ENCODE measurements at regions not wholly inside any gene's neighbourhood (a gene's known extent, or its start where the extent isn't known, plus 50 kb on each side); places are given as distances from the start of the nearest gene placed in this dataset.
A peak's percentile ranks its signal among the peaks of the same experiment; 100 is the strongest.
"Not testable (repeated sequence)": the region's sequence is repeated elsewhere in the genome, so short reads cannot be mapped to it uniquely, and the experiment has no call there.

GRCh38 chr7:69365651-69366192 is 232.6 kb upstream of the AUTS2 start:
- DNase-seq = peak; percentile 89

DNA sequence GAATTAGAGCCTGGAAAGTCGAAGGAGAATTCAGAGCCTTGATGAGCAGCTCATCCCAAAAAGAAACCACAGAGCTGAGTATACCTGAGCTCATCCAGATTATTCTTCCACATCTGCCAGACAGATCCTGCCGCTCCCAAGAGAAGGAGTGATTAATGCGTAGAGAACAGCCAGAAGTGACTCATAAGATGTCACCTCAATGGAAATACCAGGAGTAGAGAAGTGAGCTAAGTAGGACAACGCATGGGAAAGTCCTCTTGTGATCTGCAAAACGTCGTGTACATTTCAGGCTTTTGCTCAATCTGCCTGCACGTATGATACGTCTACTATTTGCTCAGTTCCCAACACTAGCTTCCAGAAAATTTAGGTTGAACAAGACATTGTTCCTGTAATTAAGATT is 230.5 kb upstream of the AUTS2 start:
- peak; percentile 78 for DNase-seq

DNA sequence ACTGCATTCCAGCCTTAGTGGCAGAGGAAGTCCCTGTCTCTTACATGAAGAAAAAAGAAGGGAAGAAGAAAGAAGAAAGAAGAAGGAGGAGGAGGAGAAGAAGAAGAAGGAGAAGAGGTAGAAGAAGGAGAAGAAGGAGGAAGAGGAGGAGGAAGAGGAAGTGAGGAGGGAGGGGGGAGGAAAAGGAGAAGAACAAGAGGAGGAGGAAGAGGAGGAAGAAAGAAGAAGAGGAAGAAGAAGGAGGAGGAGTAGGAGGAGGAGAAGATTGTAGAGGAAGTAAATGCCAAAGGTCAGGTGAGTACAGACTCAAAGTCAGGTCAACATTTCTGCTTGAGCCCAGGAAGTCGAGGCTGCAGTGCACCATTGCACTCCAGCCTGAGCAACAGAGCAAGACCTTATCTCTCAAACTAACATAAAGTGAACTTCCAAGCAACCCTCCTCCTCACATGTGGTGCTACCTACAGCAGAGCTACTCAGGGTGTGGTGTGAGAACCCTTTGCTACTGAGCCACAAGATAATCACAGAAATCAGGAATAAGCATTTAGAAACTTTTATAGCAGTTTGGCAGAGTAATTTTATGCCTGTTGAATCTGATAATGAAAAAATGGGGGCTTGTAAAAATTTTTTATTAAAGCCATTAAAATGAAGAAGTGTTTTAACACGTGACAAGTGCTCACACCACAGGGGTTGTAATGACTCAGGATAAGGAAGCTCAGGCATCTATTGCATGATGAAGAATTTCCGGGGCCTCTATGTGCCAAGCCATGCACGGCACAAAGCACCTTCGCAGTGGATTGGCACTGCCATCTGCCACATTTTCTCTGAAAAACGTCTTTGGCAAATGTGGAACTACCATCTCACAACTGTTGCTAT is 224.9 kb upstream of the AUTS2 start:
- peak; percentile 85 for DNase-seq

GRCh38 chr7:69374044-69374425 is 224.2 kb upstream of the AUTS2 start:
- DNase-seq = peak; percentile 81

DNA sequence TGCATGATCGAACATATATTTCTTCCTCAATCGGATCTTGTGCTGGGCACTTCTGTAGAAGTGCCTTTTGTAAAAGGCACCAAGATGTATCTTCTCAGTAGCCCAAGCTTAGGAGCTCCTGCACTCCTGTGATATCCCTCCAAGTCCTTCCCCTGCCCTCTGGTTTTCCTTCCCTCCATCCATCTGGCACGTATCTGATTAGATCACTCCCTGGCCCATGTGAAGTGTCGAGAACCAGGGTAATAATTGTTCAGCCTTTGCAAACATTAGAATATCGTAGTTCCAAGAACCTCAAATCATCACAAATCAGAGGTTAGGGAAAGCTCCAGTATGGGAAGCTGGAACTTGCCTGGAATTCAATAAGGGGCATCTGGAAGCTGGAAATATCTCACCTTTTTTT is 221.1 kb upstream of the AUTS2 start:
- no peak for DNase-seq

DNA sequence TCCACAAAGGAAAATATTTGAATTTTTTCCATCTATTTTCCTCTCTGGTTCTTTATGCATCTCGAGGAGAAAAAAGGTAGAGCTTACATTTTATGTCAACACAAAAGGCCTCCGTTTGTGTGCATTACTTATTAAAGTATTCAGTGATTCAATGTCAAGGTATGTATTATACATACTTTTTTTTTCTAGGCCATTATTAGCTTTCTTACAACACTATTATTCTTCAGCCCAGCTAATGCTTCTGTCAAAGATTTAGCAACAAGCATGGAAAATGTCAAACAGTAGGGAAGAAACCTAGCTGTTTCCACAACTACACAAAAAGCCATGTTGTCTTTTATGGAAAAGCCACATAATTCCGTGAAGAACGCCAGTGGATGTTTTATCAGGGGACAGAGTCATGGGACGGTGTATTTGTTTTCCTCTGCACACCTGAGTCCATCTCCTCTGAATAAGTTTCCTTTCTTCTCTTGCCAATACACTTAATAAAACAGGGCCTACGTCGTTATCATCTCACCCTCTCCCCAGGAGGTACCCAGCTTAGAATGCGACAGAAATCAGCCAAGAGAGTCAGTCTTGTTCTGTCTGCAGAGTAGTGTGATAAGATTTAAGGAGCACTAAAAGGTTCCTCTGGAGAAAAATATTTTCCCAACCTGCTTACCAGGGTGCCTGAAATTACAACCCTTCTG is 209.7 kb upstream of the AUTS2 start:
- peak; percentile 66 for DNase-seq

DNA sequence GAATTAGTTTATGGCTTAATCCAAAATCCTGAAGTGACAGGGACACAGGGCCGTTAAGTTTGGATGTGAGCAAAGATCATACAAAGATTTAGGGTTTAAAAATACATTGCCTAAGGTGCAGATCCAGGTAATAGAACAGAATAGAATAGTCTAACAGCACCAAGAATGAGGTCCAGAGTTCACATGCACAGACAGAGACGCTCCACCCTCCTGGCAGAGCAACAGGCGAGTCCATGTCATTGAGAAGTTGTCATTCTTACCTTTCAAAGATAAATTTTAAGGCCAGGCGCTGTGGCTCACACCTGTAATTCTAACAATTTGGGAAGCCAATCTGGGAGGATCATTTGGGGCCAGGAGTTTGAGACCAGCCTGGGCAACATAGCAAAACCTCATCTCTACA is 209.1 kb upstream of the AUTS2 start:
- DNase-seq = no peak

DNA sequence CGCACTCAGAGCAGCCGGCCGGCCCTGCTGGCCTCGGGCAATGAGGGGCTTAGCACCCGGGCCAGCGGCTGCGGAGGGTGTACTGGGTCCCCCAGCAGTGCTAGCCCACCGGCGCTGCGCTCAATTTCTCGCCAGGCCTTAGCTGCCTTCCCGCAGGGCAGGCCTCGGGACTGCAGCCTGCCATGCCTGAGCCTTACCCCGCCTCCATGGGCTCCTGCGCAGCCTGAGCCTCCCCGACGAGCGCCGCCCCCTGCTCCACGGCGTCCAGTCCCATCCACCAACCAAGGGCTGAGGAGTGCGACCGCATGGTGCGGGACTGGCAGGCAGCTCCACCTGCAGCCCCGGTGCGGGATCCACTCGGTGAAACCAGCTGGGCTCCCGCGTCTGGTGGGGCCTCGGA is 204.4 kb upstream of the AUTS2 start:
- not testable (repeated sequence) for DNase-seq

DNA sequence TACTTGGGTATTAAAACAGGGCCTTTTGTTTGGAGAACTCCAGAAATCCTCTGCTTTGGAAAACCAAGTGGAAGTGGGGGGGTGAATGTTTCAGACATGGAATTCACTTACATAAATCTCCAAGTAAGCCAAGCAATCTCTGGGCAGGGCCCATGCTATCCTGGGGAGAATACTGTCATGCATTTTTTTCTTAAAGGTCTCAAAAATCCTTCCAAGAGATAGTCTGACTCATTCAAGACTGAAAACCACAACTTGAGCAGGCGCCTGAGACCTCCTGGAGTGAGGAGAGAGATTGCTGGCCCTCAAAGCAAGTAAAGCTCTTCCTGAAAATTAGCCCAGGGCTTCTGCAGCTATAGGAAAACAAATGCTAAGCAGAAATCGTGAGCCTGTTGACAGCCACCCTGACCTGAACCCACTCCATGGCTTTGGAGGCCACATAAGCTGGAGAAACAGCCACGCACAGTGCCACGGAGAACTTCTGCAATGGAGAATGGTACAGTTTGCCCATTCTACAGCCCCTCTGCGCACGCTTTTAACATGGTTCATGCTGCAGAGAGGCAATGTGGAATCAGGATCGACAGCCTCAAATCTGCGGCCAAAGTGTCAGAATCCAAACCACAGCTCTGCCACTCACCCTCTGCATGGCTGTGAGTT is 203.1 kb upstream of the AUTS2 start:
- peak; percentile 99 for DNase-seq

DNA sequence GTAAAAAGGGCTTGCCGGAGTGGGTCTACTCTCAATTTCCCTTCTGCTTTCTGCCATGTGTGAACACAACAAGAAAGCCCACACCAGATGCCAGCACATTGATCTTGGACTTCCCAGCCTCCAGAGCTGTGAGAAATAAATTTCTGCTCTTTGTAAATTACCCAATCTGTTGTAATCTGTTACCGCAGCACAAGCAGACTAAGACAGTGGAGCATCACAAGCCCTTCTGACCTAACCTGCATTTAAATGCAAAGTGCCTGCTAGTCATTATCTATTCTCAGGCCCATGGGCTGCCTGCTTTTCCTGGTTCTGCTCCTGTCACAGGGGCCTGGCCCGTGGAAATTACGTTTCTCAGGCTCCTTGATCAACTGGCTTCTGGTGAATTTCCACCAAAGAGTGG is 199.3 kb upstream of the AUTS2 start:
- DNase-seq = no peak

DNA sequence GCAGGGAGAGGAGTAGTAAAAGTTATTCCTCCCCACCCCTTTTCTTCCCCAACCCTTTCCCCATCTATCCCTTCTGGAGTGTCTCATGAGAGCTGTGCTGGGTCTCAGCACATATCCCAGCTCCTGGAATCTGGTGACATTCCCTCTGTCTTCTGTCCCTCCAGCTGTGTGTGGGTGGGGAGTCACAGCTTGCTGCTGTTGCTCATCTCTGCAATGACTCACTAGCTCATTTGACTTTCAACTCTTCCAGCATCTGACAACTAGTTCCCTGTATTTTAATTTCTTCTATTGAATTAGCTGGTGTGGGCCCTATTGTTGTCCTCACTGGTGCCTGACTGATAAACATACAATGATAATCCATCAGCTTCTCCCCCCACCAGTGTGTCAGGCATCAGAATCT is 198.9 kb upstream of the AUTS2 start:
- DNase-seq = peak; percentile 91

DNA sequence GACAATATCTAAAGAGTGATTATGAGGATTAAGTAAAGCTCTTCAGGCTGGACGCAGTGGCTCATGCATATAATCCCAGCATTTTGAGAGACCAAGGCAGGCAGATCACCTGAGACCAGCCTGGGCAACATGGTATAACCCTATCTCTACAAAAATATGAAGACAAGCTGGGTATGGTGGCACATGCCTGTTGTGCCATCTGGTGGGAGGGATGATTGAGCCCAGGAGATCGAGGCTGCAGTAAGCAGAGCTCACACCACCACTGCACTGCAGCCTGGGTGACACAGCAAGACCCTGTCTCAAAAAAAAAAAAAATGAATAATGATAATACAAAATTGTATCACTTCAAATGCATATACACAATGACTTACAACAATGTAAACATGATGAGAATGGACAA is 195.6 kb upstream of the AUTS2 start:
- no peak for DNase-seq

GRCh38 chr7:69403169-69403568 is 195.1 kb upstream of the AUTS2 start:
- DNase-seq = peak; percentile 20

GRCh38 chr7:69411018-69411417 is 187.3 kb upstream of the AUTS2 start:
- DNase-seq = no peak

GRCh38 chr7:69411466-69411865 is 186.8 kb upstream of the AUTS2 start:
- no peak for DNase-seq

- peak; percentile 91 for DNase-seq
Measured at GRCh38 chr7:69412331-69413146, 185.7 kb upstream of the AUTS2 start.

DNA sequence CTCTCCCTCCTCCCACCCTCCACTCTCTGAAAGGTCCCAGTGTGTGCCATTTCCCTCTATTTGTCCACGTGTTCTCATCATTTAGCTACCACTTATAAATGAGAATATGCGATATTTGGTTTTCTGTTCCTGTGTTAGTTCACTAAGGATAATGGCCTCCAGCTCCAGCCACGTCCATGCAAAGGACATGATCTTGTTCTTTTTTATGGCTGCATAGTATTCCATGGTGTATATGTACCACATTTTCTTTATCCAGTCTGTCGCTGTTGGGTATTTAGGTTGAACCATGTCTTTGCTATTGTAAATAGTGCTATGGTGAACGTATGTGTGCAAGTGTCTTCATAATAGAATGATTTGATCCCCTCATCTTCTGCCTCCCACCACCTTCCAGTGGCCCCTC is 183.7 kb upstream of the AUTS2 start:
- DNase-seq = no peak

GRCh38 chr7:69418869-69419670 is 179.2 kb upstream of the AUTS2 start:
- DNase-seq = peak; percentile 92

DNA sequence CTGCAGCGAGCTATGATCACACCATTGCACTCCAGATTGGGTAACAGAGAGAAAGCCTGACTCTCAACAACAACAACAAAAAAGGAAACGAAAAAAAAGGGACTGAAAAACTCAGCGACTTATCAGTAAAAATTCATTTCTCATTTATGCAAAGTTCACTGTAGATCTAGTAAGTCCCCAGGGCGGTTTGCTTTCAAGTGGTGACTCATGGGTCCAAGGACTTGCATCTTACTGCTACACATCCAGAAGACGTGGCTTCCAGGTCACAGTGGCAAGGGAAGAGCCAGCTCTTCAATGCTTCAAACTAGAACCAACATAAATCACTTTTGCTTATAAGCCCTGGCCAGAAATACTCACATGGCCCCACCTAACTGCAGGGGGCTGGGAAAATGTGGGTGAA is 178.3 kb upstream of the AUTS2 start:
- DNase-seq = peak; percentile 73

GRCh38 chr7:69422574-69422985 is 175.7 kb upstream of the AUTS2 start:
- no peak for DNase-seq

DNA sequence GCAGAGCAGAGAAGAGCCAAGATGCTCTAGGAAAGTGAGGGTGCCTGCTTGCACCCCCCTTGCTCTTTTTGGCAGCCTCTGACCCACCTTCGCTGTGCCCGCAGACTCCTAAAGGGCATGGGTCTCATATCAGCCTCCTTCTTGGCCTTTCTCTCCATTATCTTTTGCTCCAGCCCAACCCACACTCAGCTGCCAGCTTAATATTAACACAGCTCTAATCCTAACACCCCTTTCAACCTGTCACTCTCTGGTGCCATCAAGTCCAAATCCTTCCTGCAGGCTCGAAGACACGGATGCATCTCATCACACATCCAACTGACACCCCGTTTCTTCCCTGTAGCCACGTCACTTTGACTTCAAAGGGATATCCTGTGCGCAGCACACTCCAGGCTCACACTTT is 171.6 kb upstream of the AUTS2 start:
- no peak for DNase-seq

DNA sequence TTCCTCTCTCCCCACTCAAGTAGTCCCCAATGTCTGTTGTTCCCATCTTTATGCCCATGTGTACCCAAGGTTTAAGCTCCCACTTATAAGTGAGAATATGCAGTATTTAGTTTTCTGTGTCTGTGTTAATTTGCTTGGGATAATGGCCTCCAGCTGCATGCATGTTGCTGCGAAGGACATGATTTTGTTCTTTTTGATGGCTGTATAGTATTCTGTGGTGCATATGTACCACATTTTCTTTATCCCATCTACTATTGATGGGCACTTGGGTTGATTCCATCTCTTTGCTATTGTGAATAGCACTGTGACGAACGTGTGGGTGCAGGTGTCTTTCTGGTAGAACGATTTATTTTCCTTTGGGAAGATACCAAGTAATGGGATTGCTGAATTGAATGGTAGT is 170.2 kb upstream of the AUTS2 start:
- DNase-seq = no peak
